Chondrocyte (in vitro differentiated cells): ENCODE measurements at regions not wholly inside any gene's neighbourhood (a gene's known extent, or its start where the extent isn't known, plus 50 kb on each side); places are given as distances from the start of the nearest gene placed in this dataset.

Source experiments
- DNase-seq: peaks from one replicate; pipeline ENCODE4 v3.0.0; 2021; ENCODE audit warnings: mixed read lengths, low spot score
- H3K27ac Mint-ChIP-seq: one replicate; pipeline ENCODE4 v1.8.0; 2021; ENCODE audit warnings: mild to moderate bottlenecking, moderate library complexity, mixed read lengths; ENCODE audit not compliant: unreplicated experiment
- H3K27me3 Mint-ChIP-seq: 2 replicates; pipeline ENCODE4 v1.8.0; 2021; ENCODE audit warnings: low read depth, mixed read lengths
- H3K36me3 Mint-ChIP-seq: 2 replicates; pipeline ENCODE4 v1.8.0; 2021; ENCODE audit warnings: low read depth, mixed read lengths
- H3K4me1 Mint-ChIP-seq: 2 replicates; pipeline ENCODE4 v1.8.0; 2021; ENCODE audit warnings: low read depth, mild to moderate bottlenecking, mixed read lengths
- H3K4me3 Mint-ChIP-seq: one replicate; pipeline ENCODE4 v1.8.0; 2021; ENCODE audit warnings: mild to moderate bottlenecking, moderate library complexity, mixed read lengths; ENCODE audit not compliant: unreplicated experiment
- H3K9me3 Mint-ChIP-seq: 2 replicates; pipeline ENCODE4 v1.8.0; 2021; ENCODE audit warnings: low read depth, mixed read lengths
- TF ChIP-seq, protein P1 (sequence below): fragments of 200-600 bp; sonication (generic); IDR thresholded peaks from 2 replicates; pipeline ENCODE4 v1.5.0; 2021; ENCODE audit warnings: antibody characterized with exemption, mild to moderate bottlenecking, moderate library complexity

DNA sequence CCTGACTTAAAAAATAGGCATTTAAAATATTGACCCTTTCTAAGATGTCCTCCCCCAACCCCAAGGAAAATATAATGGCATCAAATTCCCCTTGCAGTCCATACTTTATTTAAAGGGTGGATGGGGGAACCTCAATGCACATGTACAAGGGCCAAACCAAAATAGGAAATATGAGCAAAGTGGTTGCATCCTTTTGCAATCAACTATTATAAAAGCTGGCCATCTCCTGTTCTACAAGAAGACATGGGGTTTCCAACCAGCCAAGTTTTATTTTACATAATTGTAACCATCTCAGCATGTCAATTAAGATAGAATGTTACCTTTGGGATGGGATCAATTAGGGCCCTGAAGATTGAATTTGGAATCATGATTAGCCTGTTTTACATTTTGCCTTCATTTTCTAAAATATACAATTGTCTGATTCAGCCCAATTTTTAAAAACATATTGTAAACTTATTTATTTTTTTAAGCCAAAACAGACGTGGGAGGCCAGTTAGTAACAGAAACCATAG is 146.7 kb upstream of the NFIA start:
- H3K27ac Mint-ChIP-seq, result no peak overlapping the region
- TF ChIP-seq, protein P1, sequence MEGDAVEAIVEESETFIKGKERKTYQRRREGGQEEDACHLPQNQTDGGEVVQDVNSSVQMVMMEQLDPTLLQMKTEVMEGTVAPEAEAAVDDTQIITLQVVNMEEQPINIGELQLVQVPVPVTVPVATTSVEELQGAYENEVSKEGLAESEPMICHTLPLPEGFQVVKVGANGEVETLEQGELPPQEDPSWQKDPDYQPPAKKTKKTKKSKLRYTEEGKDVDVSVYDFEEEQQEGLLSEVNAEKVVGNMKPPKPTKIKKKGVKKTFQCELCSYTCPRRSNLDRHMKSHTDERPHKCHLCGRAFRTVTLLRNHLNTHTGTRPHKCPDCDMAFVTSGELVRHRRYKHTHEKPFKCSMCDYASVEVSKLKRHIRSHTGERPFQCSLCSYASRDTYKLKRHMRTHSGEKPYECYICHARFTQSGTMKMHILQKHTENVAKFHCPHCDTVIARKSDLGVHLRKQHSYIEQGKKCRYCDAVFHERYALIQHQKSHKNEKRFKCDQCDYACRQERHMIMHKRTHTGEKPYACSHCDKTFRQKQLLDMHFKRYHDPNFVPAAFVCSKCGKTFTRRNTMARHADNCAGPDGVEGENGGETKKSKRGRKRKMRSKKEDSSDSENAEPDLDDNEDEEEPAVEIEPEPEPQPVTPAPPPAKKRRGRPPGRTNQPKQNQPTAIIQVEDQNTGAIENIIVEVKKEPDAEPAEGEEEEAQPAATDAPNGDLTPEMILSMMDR, result no peak
- no peaks in the 10 kb centered on the region for H3K27me3 Mint-ChIP-seq
- H3K36me3 Mint-ChIP-seq, result no peaks in the 10 kb centered on the region
- H3K4me3 Mint-ChIP-seq, result no peak overlapping the region
- no peaks in the 10 kb centered on the region for H3K9me3 Mint-ChIP-seq
- no peak for DNase-seq
- H3K4me1 Mint-ChIP-seq, result peaks cover 8% of the 10 kb centered on the region

DNA sequence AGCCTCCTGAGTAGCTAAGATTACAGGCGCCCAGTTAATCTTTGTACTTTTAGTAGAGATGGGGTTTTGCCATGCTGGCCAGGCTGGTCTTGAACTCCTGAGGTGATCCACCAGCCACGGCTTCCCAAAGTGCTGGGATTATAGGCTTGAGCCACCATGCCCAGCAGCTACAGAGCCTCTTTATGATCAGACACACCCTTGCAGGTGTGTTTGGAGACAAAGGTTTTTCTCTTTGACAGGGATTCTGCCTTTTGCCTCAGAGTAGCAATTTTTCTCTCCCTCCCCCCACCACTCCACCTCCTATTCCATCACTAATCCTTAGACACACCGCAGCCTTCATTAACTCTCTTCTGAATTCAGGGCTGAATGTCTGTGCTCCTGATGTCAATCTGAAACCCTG is 152.2 kb upstream of the NFIA start:
- H3K4me1 Mint-ChIP-seq, result peaks cover 7% of the 10 kb centered on the region
- DNase-seq, result no peak
- H3K27me3 Mint-ChIP-seq, result no peaks in the 10 kb centered on the region
- H3K27ac Mint-ChIP-seq, result no peak overlapping the region
- TF ChIP-seq, protein P1, result no peak
- H3K9me3 Mint-ChIP-seq, result no peaks in the 10 kb centered on the region
- H3K4me3 Mint-ChIP-seq, result no peak overlapping the region
- H3K36me3 Mint-ChIP-seq, result no peaks in the 10 kb centered on the region

DNA sequence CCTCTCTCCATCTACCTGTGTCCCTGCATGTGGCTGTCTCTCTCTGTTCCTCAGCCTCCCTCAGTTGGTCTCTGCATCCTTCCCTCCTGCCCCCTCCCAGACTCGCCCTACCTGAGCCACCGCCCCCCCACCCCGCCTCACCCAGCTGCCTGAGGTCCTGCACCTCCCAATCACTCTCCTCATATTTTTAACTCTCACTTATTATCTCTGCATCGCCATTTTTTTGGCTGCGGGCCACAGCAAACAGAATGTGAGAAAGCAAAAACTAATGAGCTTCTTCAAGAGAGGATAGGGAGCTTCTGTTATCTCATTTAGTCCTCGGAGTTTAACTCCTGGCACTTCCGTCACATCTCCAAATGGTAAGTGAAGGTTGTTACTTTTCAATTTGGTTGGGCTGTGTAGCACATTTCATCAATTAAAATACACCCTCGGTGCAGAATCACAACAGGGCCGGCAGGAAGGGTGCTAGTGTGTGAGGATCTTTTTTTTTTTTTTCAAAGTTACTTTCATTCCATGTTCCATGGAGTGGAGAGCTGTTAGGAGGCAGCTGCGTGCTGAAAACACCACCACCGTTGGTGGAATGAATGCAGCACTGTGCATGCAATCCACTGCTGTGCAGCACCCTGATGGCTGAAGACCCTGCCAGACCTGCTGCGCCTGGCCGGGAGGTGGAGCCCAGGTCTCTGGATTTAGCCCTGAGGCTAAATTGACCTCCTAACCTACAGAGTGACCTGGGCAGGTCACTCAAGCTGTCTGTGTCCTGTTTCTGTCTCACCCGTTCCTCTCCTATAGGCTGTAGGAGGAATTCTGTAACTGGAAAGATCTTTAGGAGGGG is 157.2 kb upstream of the NFIA start:
- Mint-ChIP-seq H3K4me3 (no peak overlapping the region), H3K27ac (no peak overlapping the region), H3K4me1 (peaks cover 31% of the 10 kb centered on the region), H3K36me3 (peaks cover 1% of the 10 kb centered on the region), H3K9me3 (no peaks in the 10 kb centered on the region), H3K27me3 (no peaks in the 10 kb centered on the region)
- TF ChIP-seq, protein P1, result no peak
- no peak for DNase-seq

DNA sequence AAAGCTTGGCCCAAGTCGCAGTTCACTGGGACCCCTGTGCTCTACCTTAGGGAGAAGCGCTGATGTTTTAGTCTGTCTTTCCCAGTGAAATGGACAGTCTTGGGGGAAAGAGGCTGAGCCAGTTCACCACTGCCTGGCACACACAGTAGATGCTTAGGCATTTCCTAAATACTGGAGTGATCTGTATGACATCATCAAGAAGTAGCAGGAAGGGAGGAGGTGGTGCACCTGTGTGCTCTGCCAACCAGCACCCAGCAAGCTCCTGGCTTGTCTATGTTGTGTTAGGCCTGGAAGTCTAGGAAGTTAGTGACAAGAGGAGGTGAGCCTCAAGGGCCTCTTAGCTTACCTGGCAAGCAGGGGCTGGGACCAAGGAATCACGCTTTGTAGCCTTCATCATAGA is 158.2 kb upstream of the NFIA start:
- no peak overlapping the region for H3K4me3 Mint-ChIP-seq
- H3K9me3 Mint-ChIP-seq, result no peaks in the 10 kb centered on the region

DNA sequence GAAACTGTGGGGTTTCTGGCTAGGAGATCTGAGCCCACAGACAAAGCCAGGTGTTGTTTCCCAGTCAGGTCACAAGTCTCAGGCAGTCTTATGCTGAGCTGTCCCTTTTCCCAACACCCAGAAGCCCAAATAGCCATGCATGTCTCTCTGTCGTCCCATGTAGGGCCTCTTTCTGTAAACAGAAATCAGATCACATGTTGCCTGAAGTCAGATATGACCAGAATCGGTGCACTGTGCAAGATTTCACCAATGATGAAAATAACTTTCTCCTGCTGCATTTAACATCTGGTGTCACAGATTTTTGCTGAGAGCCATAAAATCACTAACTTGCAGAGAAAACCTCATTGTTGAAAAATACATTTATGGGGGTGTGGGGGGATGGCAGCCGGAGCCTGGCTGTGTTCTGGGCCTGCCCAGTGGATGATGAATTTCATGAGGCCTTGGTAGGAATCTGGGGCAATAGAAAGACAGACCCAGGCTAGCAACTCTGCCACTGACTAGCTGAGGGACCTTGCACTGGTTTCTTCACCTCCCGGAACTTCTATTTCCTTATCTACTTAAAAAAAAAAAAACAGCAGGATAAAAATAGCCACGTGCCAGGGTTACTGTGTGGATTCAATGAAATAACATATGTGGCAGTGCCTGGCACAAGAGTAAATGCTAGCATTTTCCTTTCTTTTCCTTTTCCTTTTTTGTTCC is 158.8 kb upstream of the NFIA start:
- TF ChIP-seq, protein P1, result no peak
- no peak for DNase-seq
- H3K36me3 Mint-ChIP-seq, result peaks cover 1% of the 10 kb centered on the region
- H3K27me3 Mint-ChIP-seq, result no peaks in the 10 kb centered on the region
- H3K9me3 Mint-ChIP-seq, result no peaks in the 10 kb centered on the region
- H3K27ac Mint-ChIP-seq, result no peak overlapping the region
- H3K4me3 Mint-ChIP-seq, result no peak overlapping the region
- H3K4me1 Mint-ChIP-seq, result peaks cover 31% of the 10 kb centered on the region

More for the DNA sequence above, 158.2 kb upstream of the NFIA start:
- H3K27ac Mint-ChIP-seq, result peak overlapping the region; percentile 3
- TF ChIP-seq, protein P1, result no peak
- H3K4me1 Mint-ChIP-seq, result peaks cover 31% of the 10 kb centered on the region
- peaks cover 1% of the 10 kb centered on the region for H3K36me3 Mint-ChIP-seq
- H3K27me3 Mint-ChIP-seq, result no peaks in the 10 kb centered on the region
- DNase-seq, result no peak
